ENCODE measurements at regions not wholly inside any gene's neighbourhood (a gene's known extent, or its start where the extent isn't known, plus 50 kb on each side); places are given as distances from the start of the nearest gene placed in this dataset.

- TF ChIP-seq CTCF (IDR thresholded peaks at IDR 0.05) (no peak), POLR2A (IDR thresholded peaks at IDR 0.05) (no peak)
Measured at GRCh38 chr2:19494241-19494640, 135.8 kb upstream of the OSR1 start.

Measured in esophagus squamous epithelium (tissue), 4 donors.